ENCODE measurements at regions not wholly inside any gene's neighbourhood (a gene's known extent, or its start where the extent isn't known, plus 50 kb on each side); places are given as distances from the start of the nearest gene placed in this dataset.

DNA sequence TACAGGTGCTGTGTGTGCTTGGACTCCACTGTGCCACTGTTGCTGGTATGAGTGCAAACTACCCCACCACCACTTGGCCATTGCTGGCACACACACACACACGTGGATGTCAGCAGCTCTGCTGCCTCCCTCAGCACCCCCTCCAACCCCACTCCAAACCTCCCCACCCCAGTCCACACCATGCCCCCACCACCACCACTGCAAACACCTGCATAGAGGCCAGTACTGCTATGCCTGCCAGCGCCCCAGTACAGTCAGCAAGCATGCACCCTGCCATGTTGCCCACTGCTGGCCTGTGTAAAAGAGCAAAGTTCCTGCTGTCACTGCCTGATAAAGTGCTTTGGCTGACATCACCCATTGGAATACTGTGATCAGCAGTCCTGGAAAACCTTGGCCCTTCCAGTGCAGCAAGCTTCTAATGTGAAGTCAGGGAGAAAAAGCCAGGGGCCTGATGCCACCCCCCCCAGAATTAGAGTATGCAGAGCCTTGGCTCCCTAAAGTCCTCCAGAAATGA, 519.2 kb upstream of the PCDH15 start:
- no peak for TF ChIP-seq CTCF (conservative IDR thresholded peaks at IDR 0.05; ENCODE audit: low read length)
- no peak for DNase-seq (ENCODE audit: low read depth)
- H3K4me3 ChIP-seq (ENCODE audit: low read length) = no peak overlapping the region

GRCh38 chr10:55311848-55312635, 511.0 kb upstream of the PCDH15 start:
- no peak for DNase-seq (ENCODE audit: low read depth)
- no peak for TF ChIP-seq CTCF (conservative IDR thresholded peaks at IDR 0.05; ENCODE audit: low read length)
- H3K4me3 ChIP-seq (ENCODE audit: low read length) = no peak overlapping the region

- H3K4me3 ChIP-seq (ENCODE audit: low read length) = no peak overlapping the region
- TF ChIP-seq CTCF (conservative IDR thresholded peaks at IDR 0.05; ENCODE audit: low read length) = no peak
- no peak for DNase-seq (ENCODE audit: low read depth)
Observed at GRCh38 chr10:55310143-55310542, 509.1 kb upstream of the PCDH15 start.

DNA sequence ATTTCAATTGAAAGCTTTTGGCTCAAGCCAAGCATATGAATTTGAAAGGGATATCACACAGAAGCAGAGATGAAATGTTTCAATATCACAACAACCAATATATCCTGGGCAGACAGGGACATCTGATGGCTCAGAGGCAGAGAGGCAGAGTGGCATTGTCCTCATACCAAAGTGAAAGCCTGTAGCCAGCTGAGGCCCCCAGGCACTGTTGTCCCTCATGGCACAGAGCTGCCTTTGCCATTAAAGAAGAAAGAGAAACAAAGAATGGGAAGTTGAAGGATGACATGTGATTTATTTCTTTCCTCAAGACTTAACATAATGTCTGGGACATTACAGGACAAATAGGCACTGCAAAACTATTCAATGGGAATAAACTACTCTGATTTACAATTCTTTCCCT, 504.3 kb upstream of the PCDH15 start:
- TF ChIP-seq CTCF (conservative IDR thresholded peaks at IDR 0.05; ENCODE audit: low read length) = no peak
- DNase-seq (ENCODE audit: low read depth) = no peak
- no peak overlapping the region for H3K4me3 ChIP-seq (ENCODE audit: low read length)

DNA sequence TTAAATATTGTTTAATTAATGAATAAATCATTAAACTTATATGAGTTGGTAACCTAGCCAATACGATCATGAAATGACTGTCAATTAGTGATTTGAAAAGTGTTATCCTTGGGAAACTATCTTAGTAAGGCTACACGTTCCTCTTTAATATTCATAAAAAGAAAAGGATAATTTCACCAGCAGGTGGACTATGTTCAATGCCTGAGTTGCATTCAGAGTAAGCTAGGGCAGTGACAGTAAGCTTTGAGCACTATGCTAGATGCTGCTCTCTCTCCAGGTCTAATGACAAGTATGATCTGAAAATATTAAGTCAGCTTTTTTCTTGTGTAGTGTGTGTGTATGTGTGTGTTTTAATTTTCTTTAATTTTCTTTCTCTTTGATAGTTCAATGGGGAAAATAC, 486.3 kb upstream of the PCDH15 start:
- no peak overlapping the region for H3K4me3 ChIP-seq (ENCODE audit: low read length)
- DNase-seq (ENCODE audit: low read depth) = peak; percentile 0
- no peak; the same call in 1 of the 2 replicates for TF ChIP-seq CTCF (conservative IDR thresholded peaks at IDR 0.05; ENCODE audit: low read length)

GRCh38 chr10:55283031-55283430, 482.0 kb upstream of the PCDH15 start:
- TF ChIP-seq CTCF (conservative IDR thresholded peaks at IDR 0.05; ENCODE audit: low read length) = no peak
- DNase-seq (ENCODE audit: low read depth) = no peak
- H3K4me3 ChIP-seq (ENCODE audit: low read length) = no peak overlapping the region

DNA sequence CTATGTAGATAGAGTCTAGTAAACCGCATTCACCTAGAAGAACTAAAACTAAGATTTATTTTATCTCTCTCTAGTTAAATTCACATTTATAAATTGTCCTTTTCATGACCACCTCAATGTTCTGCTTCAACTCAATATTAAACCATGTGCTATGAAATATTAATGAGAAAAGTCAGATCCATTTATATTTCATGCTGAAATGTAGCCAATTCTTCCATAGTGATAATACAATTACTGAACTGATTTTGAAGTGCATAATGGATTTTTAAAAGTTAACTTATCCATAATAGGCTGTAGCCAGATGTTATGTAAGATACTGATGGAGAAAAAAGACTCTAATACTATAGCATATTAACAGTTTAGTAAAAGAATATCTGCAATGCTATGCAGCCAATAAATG, 479.7 kb upstream of the PCDH15 start:
- H3K4me3 ChIP-seq (ENCODE audit: low read length) = no peak overlapping the region

More for the DNA sequence above, 479.7 kb upstream of the PCDH15 start:
- no peak for TF ChIP-seq CTCF (conservative IDR thresholded peaks at IDR 0.05; ENCODE audit: low read length)
- DNase-seq (ENCODE audit: low read depth) = no peak

Data from AG10803 (cell line).